Fibroblast of skin of right quadriceps (primary cell): ENCODE measurements at regions not wholly inside any gene's neighbourhood (a gene's known extent, or its start where the extent isn't known, plus 50 kb on each side); places are given as distances from the start of the nearest gene placed in this dataset.

Source experiments
- DNase-seq: peaks from one replicate; pipeline ENCODE4 v3.0.0-alpha.2; 2013

GRCh38 chrX:34999702-35000101 is 57.1 kb downstream of the FAM47B start:
- no peak for DNase-seq

- no peak for DNase-seq
Measured at GRCh38 chrX:35006361-35006760, 63.8 kb downstream of the FAM47B start.

GRCh38 chrX:35015621-35016020 is 73.0 kb downstream of the FAM47B start:
- DNase-seq = no peak

- DNase-seq = peak; percentile 2
Measured at GRCh38 chrX:35016051-35016450, 73.5 kb downstream of the FAM47B start.

GRCh38 chrX:35017284-35017683 is 74.7 kb downstream of the FAM47B start:
- no peak for DNase-seq

GRCh38 chrX:35023683-35024082 is 81.1 kb downstream of the FAM47B start:
- no peak for DNase-seq

- DNase-seq = no peak
Measured at GRCh38 chrX:35025820-35026219, 83.2 kb downstream of the FAM47B start.

- peak; percentile 43 for DNase-seq
Measured at GRCh38 chrX:35040871-35041270, 98.3 kb downstream of the FAM47B start.

- peak; percentile 13 for DNase-seq
Measured at GRCh38 chrX:35046660-35047296, 104.2 kb downstream of the FAM47B start.

GRCh38 chrX:35076061-35076460 is 133.5 kb downstream of the FAM47B start:
- no peak for DNase-seq

GRCh38 chrX:35090801-35091200 is 148.2 kb downstream of the FAM47B start:
- DNase-seq = no peak

- DNase-seq = peak; percentile 0
Measured at GRCh38 chrX:35098419-35098818, 155.8 kb downstream of the FAM47B start.

GRCh38 chrX:35101901-35102300 is 159.3 kb downstream of the FAM47B start:
- no peak for DNase-seq

- DNase-seq = peak; percentile 0
Measured at GRCh38 chrX:35104626-35105025, 162.0 kb downstream of the FAM47B start.

- peak; percentile 60 for DNase-seq
Measured at GRCh38 chrX:35115205-35115604, 172.6 kb downstream of the FAM47B start.

- DNase-seq = no peak
Measured at GRCh38 chrX:35122756-35123155, 180.2 kb downstream of the FAM47B start.

GRCh38 chrX:35149517-35149916 is 206.9 kb downstream of the FAM47B start:
- DNase-seq = no peak

GRCh38 chrX:35150052-35150451 is 207.5 kb downstream of the FAM47B start:
- DNase-seq = no peak

- DNase-seq = no peak
Measured at GRCh38 chrX:35150642-35151239, 208.1 kb downstream of the FAM47B start.

- DNase-seq = no peak
Measured at GRCh38 chrX:35166023-35166422, 223.4 kb downstream of the FAM47B start.
